PFSK-1 (cell line): ENCODE measurements at regions not wholly inside any gene's neighbourhood (a gene's known extent, or its start where the extent isn't known, plus 50 kb on each side); places are given as distances from the start of the nearest gene placed in this dataset.

Experiments
- FOXP2 ChIP-seq: optimal IDR thresholded peaks from 2 replicates; pipeline ENCODE3; 2011; ENCODE audit warnings: borderline replicate concordance, control low read depth, inconsistent platforms; ENCODE audit not compliant: insufficient read depth; ENCODE audit errors: extremely low read length, extremely low read depth
- POLR2AphosphoS5 ChIP-seq: IDR thresholded peaks from 2 replicates; pipeline ENCODE4 v1.6.1; 2012; ENCODE audit warnings: low read depth, mild to moderate bottlenecking, control low read depth, low read length, moderate library complexity
- SIN3A ChIP-seq: IDR thresholded peaks from 2 replicates; pipeline ENCODE4 v1.6.1; 2012; ENCODE audit warnings: mild to moderate bottlenecking, low read length, moderate library complexity, borderline replicate concordance; ENCODE audit not compliant: insufficient read depth
- TAF1 ChIP-seq: IDR thresholded peaks from 2 replicates; pipeline ENCODE4 v1.6.1; 2012; ENCODE audit warnings: low read length, control low read depth, borderline replicate concordance; ENCODE audit not compliant: insufficient read depth
- TF ChIP-seq, protein P1 (sequence below), 2 experiments: IDR thresholded peaks; 2 replicates each; pipeline versions ENCODE4 v1.6.1 to v1.8.0; 2011 to 2012; ENCODE audit warnings: low read depth in 2 of 2, low read length in 2 of 2, control low read depth in 1 of 2, inconsistent platforms in 1 of 2, mild to moderate bottlenecking in 1 of 2, moderate library complexity in 1 of 2; ENCODE audit not compliant: insufficient read depth in 1 of 2

DNA sequence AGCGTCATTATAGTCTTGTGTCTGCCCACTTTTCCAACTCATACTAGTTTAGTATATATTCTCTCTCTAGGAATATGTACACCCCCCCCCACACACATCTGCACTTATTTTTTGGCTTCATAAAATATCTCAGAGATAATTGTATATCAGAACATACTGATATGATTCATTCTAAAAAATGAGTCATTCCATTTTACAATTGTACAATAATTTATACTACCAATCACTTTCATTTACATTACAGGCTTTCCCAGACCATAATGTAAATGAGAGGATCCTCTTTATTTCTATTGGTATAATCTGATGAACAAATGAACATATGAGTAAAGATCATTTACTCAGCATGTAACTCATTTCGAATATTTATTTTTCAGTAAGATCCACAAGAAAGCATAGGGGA is 1842.9 kb upstream of the C9orf72 start:
- TF ChIP-seq SIN3A = no peak
- no peak for TF ChIP-seq TAF1
- no peak for TF ChIP-seq POLR2AphosphoS5
- no peak for TF ChIP-seq FOXP2
- TF ChIP-seq, protein P1, sequence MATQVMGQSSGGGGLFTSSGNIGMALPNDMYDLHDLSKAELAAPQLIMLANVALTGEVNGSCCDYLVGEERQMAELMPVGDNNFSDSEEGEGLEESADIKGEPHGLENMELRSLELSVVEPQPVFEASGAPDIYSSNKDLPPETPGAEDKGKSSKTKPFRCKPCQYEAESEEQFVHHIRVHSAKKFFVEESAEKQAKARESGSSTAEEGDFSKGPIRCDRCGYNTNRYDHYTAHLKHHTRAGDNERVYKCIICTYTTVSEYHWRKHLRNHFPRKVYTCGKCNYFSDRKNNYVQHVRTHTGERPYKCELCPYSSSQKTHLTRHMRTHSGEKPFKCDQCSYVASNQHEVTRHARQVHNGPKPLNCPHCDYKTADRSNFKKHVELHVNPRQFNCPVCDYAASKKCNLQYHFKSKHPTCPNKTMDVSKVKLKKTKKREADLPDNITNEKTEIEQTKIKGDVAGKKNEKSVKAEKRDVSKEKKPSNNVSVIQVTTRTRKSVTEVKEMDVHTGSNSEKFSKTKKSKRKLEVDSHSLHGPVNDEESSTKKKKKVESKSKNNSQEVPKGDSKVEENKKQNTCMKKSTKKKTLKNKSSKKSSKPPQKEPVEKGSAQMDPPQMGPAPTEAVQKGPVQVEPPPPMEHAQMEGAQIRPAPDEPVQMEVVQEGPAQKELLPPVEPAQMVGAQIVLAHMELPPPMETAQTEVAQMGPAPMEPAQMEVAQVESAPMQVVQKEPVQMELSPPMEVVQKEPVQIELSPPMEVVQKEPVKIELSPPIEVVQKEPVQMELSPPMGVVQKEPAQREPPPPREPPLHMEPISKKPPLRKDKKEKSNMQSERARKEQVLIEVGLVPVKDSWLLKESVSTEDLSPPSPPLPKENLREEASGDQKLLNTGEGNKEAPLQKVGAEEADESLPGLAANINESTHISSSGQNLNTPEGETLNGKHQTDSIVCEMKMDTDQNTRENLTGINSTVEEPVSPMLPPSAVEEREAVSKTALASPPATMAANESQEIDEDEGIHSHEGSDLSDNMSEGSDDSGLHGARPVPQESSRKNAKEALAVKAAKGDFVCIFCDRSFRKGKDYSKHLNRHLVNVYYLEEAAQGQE (IDR thresholded peaks at IDR 0.05; ENCODE audit: insufficient read depth in 1 of 2, low read depth in 2 of 2, low read length in 2 of 2) = no peak

DNA sequence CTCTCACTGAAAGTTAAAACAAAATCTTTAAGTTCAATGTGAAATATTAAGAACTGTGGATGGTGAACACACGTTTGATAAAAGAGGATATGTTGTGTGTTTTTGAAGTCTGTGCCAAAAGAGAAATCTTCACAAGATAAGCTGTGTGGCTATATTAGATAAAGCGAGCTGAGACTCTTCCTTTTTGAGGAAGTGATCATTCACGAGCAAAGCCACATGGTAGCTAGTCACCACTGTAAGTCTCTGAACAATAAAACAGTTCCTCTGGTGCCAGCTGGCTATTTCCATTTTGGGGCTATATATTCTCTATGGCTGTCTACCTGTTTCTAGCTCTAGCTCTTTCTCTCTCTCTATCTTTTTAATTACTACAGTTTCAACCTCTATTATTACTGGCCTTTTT is 1849.2 kb upstream of the C9orf72 start:
- TF ChIP-seq FOXP2 (no peak), TAF1 (no peak)
- TF ChIP-seq, protein P1 (IDR thresholded peaks at IDR 0.05; ENCODE audit: insufficient read depth in 1 of 2, low read depth in 2 of 2, low read length in 2 of 2) = no peak

DNA sequence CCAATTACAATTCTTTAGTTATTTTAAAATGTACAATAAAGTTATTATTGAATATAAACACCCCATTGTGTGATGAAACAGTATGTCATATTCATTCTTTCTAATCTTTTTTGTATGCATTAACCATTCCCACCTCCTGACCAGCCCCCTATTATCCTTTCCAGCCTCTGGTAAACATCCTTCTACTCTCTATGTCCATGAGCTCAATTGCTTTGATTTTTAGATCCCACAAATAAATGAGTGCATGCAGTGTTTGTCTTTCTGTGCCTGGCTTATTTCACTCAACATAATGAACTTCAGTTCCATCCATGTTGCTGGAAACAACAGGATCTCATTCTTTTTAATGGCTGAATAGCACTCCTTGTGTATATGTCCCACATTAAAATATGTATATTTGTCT is 1858.9 kb upstream of the C9orf72 start:
- TF ChIP-seq POLR2AphosphoS5 (no peak), SIN3A (no peak), FOXP2 (no peak), TAF1 (no peak)
- TF ChIP-seq, protein P1 (IDR thresholded peaks at IDR 0.05; ENCODE audit: insufficient read depth in 1 of 2, low read depth in 2 of 2, low read length in 2 of 2) = no peak

DNA sequence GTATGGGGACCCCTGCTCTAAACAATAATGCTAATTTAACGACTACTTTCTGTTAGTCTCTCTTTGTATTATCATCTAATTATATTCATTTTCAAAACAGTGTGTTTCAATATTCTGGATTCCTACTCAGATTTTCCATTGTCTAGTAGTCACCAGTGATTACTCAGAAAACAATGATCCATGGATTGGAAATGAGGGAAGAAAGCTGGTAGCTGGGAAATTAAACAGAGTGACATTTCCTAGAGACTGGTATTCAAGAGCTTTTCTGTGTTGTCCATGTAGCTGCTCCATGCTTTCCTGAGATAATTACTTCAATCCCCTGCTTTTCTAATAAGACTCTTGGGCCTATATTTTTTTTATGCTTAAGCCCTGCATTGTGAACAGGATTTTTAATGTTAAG is 1862.1 kb upstream of the C9orf72 start:
- no peak for TF ChIP-seq FOXP2
- no peak for TF ChIP-seq TAF1
- TF ChIP-seq, protein P1 (IDR thresholded peaks at IDR 0.05; ENCODE audit: insufficient read depth in 1 of 2, low read depth in 2 of 2, low read length in 2 of 2) = no peak
- no peak for TF ChIP-seq SIN3A
- no peak for TF ChIP-seq POLR2AphosphoS5

DNA sequence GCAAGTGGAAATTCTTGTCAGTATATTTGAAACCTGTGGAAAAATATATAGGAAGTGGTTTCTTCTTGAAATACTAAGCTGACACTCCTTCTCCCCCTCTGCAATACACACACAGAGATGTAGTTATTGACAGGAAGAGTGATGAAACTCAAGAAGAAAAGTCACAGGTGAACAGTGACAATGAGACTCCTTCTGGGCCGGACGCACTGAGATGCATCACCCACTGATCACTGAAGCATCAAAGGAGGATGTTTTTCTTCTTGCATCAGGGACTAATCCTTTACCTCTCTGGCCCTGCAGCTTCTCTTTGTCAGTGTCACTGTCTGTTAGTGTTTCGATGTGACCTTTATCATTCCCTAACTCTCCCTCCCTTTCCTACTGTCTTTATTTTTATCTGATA is 1864.2 kb upstream of the C9orf72 start:
- TF ChIP-seq SIN3A (no peak), TAF1 (no peak), FOXP2 (no peak)
